GM19452 (cell line): ENCODE measurements at regions not wholly inside any gene's neighbourhood (a gene's known extent, or its start where the extent isn't known, plus 50 kb on each side); places are given as distances from the start of the nearest gene placed in this dataset.
"Not testable (repeated sequence)": the region's sequence is repeated elsewhere in the genome, so short reads cannot be mapped to it uniquely, and the experiment has no call there.

Experiments
- ATAC-seq: cut with Tn5 transposase; IDR thresholded peaks from one replicate; pipeline ENCODE4 v1.9.1; 2021; ENCODE audit not compliant: unreplicated experiment

DNA sequence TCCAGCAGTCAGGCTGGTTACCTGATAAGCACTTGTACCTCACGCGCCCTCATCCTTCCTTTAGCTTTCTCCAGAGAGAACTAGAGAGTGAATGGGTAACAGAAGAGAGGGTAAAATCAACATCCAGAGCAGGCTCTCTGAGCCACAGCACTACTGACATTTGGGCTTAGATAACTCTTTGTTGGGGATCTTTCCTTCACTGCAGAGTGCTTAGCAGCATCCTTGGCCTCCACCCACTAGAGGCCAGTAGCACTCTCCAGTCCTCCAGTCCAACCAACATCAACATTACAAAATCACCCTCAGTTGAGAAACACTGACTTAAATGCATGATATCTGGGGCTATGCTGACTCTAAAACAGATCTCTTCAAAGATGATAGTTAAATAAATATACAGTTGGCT is 220.7 kb downstream of the TACR3 start:
- ATAC-seq: no peak

DNA sequence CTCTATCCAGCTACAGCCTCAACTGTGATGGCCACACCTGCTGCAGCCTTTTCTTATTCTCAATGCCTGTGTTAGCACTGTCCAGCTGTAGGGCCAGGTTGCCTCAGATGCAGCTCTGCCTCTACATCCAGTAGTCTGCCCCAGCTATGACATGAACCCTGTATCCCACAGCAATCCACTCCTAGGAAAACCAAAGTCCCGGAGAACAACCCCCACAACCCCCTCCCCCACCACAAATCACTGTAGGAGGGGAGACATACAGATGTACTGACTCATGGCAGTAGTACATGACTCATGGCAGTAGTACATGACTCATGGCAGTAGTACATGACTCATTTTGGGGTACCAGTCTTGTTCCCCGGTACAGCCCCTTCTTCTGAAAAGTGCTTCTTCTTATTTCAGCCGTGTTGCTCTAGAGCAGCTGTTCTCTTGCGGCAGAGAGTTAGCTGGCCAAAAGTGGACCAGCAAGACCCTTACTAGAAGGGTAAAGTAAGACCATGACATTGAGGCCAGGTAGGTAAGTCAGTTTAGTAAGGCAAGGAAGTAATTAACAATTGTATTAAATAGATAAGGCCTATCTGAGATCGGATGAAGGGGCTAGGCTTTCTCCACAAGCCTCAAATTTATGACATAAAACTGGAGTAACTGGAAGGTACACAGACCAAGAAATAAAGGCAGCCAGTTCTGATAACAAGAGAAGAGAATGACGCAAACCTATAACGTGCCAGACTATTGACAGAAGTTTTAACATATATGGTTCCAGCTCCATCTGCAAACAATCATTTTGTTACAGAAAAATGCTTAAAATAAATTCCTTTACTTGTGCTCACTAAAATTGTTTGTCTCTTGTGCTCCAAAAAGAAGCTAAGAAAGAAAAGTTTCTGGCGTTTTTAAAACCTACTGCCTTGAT is 221.4 kb downstream of the TACR3 start:
- ATAC-seq: peak; percentile 85

DNA sequence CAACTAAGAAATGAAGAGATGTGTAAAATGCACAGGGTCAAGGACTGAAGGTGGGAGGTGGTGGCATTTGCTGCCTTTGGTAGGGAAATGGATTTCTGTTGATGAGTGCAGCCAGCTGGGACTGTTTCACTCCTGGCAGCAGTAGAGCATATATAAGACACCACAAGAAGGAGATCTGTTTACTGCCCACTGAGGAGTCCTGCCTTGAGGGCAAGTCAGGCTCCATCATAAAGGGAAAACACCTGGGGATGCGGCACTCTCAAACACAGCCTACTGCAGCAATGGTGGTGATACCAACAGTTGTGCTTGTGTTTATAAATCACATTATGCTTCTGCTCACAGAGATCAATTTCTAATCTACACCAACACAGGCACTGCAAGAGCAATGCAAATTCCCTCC is 222.1 kb downstream of the TACR3 start:
- peak; percentile 32 for ATAC-seq

DNA sequence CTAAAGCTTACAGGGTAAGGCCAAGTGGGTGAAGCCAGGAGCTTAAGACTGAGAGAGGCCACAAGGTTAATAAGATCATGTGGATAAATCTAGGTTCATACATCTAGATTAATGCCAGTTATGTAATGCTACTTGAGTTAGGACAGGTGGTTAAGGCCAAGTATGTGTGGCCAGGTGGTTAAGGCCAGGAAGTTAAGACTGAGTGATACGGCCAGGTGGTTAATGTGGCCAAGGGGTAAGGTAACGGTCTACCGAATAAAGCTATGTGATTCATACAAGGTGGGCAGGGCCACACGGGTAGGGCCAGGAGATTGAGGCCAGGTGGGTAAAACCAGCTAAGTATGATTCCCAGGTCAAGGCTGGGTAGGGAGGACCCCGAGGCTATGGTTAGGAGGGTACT is 223.0 kb downstream of the TACR3 start:
- ATAC-seq: no peak

DNA sequence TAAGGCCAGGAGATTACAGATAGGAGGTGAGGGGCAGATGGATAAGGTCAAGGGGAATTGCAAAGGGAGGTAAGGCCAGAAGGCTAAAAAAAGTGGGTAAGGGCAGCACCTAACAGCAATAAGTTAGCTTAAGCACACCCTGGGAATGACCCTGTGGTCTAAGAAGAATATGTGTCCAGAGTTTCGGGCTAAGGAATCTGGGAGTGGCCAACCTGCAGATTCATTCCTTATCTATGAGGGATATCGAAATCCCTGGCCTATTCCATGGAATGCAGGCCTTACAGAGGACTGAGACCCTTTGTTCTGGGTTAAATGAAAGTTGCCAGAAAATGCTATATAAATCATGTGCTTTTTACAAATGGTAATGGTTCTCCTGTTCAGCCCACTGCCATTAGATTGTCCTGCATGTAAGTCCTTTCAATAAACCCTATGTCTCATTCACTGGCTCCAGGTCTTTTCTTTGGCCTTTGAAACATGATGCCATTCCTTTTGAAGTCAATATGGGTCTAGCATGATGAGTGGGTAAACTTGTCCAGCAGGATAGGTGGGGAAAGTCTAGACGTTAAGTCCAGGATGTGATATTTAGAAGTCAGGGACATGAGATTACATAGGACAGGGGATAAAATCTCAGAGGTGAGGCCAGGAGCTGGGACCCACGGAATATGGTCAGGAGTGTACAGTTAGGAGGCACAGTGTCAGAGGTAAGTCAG is 226.2 kb downstream of the TACR3 start:
- ATAC-seq: no peak

DNA sequence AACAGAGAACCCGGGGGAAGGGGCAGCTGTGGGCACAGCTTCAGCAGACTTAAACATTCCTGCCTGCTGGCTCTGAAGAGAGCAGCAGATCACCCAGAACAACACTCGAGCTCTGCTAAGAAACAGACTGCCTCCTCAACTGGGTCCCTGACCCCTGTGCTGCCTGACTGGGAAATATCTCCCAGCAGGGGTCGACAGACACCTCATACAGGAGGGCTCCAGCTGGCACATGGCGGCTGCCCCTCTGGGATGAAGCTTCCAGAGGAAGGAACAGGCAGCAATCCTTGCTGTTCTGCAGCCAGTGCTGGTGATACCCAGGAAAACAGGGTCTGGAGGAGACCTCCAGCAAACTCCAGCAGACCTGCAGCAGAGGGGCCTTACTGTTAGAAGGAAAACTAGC is 234.5 kb downstream of the TACR3 start:
- ATAC-seq: not testable (repeated sequence)

DNA sequence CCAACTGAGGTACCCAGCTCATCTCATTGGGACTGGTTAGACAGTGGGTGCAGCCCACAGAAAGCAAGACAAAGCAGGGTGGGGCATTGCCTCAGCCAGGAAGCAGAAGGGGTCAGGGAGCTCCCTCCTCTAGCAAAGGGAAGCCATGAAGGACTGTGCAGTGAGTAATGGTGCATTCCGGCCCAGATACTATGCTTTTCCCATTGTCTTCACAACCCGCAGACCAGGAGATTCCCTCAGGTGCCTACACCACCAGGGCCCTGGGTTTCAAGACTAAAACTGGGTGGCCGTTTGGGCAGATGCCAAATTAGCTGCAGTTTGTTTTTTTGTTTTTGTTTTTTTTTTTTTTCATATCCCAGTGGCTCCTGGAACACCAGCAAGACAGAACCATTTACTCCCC is 235.3 kb downstream of the TACR3 start:
- no peak for ATAC-seq

DNA sequence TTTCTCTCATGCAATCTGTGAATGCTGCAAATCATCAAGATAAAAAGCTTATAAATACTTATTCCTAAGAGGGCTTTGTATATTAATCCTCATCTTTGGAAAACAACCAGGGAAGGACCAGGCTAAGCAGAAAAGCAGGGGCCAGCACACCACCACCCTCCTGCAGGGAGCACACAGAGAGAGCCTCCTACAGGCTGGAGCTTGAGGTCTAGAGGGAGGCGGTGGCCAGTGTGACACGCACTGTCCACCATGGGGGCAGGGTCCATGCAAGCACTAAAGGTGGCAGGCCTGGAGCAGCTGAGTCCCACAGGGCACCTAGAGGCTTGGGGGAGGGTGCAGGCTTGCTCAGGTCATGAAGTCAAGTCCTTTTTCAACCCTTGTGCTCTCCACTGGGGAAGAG is 236.9 kb downstream of the TACR3 start:
- ATAC-seq: no peak

DNA sequence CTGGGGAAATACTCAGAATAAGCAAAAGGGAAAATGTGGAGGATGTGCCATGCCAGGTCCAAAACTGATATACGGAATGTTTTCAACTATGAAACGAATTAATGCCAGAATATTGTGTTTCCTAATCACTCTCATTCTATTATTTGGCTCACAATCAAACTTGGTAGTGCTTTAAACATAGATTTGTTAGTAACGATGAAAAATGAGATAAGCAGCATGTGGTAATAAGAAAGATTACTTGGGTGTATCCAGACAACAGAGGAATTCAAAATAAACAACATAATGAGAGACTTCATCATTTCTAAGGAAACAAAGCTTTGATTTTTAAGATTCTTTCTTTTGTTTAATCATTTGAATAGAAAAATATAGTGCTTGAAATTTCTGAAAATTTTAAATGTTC is 237.3 kb downstream of the TACR3 start:
- ATAC-seq: no peak

DNA sequence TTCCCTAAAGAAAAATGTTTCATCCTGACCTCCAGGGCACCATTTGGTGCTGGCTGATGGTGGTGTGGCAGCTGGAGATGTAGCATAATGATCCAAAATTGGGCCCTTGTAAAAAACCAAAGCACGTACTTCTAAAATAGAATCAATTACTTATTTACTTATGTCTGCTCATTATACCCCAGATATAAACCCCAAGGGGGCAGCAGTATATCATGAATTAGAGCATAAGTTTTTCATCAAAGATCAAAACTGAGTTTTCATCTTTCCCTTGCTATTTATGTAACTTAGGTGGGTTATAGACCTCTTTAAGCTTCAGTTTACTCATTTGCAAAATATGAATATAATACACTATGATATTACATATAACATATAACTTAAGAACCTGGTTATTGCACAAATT is 241.1 kb downstream of the TACR3 start:
- ATAC-seq: no peak

DNA sequence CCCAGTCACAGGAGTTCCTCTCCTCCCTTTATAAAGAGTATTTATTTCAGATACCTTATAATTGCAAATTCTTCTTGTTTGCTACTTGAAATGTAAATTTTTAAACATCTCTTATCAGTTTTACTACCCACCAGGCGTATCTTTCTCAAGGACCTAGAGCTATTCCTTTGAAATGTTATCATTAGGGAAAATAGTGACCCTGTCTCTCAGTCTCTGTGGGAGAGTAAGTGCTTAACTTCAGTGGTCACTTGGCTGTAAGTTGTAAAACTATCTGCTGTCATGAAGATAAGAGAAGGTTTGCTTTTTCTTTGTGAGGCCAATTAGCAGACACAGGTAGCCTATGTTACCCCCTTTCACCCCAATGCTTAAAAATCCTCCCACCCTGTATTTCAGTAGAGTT is 241.6 kb downstream of the TACR3 start:
- no peak for ATAC-seq

DNA sequence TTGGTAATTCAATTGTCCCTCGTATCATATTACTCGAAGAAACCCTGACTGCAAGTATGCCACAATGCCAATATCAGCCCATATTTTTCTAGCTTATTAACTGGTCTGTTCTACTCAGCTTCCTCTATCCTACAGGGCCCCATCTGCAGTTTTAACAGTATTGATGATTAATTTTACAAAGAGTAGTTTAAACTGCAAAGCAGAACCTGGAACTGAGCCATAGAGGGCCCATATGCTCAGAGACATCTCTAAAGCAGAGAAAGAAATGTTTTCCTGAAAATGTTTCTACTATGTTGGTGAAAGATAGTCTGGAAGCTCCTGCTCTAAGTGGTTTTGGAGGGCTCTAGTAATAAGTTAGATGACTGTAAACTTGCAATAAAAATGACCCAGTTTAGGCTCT is 259.4 kb upstream of the CENPE start:
- ATAC-seq: no peak

DNA sequence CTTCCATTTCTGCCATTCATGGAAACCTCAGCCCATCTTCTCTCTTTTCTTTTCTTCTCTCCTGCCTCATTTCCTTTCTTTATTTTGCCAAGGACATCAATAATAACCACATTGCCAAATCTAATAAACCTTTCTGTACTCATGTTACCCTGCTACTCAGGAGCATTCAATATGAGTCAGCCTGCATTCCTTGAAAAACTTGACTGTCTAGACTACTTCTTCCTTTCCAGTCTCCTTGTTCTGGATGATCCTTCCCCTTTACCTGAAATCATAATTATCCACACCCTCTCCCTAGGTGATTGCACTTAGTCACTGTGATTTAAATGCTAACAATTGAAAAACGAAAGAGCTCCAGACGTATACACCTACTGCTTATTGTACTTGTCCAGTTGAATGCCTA is 253.2 kb upstream of the CENPE start:
- ATAC-seq: no peak

DNA sequence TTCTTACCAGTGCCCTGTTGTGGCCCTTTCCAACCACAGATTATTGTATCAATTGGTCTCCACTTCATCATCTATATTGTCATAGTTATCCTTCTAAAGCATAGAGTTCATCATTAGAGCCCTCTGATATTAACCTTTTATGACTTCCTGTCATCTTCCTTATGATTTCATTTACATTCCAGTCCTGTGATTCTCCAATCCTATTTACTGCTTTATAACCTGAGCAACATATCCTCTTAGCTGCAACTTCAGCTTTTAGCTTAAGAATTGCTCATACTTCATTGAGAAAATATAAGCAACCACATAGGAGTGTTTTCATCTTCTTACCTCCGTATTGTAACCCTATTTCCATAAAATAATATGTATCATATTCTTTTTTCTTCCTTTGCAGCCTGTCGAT is 252.6 kb upstream of the CENPE start:
- no peak for ATAC-seq

DNA sequence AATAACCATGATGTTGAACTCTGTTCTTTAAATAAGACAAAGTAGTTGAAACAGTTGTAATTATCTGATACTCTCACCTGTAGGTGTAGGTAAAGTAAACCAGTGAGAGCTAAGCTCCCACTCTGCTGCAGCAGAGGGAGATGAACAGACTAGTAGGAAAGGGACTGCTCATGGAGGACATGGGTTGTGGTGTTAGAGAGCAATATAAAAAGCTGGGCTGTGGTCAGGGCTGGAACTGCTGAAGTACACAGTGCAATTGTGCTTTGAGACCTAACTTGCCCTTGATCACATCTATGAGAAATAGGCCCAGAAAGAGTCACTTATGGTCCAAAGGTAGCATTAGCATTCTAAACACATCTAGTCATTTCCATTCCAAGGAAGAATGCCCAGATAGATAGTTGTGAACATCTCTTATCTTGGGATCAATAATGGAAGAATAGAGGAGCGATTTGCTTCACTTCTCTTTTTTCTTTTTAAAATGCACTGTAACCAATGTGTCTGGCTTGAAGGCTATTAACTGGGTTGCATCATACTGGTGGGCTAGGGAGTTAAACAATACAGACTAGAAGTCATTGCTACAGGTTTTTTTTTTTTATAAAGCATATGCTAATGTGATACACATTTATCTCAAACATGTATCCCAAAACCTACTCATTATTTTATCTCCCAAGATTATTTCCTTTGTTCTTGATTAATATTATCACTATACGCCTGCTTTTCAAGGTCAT is 251.3 kb upstream of the CENPE start:
- no peak for ATAC-seq

DNA sequence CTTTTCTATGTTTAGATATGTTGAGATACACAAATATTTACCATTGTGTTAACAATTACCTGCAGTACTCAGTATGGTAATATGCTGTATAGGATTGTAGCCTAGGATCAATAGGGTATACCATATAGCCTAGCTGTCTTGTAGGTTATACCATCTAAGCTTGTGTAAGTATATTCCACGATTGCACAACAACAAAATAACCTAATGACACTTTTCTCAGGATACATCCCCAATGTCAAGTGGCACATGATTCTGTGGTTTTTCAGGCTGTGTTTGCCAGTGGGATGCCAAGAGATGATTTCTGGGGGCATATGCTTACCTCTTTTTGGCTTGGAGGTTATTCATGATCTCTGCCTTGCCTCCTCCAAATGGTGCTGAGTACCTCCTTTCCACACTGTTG is 247.2 kb upstream of the CENPE start:
- no peak for ATAC-seq

DNA sequence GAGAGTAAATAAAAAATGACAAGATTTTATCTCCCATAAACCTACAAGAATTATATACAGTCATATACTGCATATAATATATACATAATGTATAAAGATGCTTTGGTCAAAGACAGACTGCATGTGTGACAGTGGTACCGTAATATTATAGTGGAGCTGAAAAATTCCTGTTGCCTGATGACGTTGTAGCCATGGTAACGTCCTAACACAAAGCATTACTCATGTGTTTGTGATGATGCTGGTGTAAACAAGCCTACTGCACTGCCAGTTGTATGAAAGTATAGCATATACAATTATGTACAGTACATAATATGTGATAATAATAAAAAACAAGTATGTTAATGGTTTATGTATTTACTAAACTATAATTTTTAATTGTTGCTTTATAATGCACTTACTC is 245.2 kb upstream of the CENPE start:
- ATAC-seq: no peak

DNA sequence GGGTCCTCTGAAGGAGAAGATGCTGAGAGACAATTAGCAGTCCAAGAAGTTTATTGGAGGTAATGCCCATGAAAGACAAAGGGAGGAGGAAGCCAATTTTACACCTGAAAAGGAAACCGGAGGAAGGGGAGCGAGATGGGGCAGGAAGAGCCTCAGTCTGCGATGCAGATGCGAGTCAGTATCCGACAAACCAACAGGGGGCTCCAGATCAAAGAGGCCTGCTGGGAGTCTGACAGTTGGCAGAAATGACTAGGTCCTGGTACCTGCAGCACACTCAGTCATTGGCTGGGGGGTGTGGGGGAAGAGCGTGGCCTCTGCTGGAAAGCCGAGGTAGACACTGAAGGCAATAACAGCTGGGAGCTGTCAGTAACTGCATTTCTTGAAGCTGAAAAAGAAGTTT is 231.1 kb upstream of the CENPE start:
- no peak for ATAC-seq

DNA sequence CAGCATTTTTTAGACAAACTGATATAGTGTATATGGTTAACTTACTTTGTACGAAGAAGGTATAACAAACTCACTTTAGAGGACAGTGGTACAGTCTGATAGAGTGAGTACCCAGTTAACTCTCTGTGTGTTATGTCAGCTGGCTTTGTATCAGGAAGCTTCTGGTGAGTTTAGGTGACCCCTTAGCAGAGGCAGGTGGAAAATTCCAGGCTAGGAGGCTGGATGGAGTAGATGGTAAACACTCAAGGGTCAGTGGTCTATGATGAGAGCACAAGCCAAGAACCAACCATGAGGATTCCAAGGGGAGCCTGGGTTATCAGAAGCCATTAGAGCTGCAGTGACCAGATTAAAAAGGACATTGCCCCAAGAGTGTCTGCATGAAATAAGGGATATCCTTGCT is 227.3 kb upstream of the CENPE start:
- no peak for ATAC-seq

DNA sequence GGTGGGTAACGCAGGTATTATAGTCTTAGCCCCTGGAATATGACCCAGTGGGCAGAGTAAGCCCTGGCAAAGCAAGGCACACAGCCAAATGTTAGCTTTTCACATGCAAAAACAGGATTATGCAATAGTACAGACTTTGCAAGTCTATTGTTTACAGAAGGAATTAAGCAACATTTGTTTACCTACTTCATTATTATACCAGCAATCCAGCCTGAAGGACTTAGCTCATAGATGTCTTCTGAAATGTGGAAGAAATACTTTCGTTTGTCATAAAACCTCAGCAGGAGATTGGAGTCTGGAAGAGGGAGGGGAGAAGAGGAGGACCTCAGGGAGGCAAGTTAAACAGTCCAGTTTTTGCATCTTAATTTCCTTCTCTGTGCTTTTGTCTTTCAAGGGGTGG is 226.7 kb upstream of the CENPE start:
- ATAC-seq: no peak

DNA sequence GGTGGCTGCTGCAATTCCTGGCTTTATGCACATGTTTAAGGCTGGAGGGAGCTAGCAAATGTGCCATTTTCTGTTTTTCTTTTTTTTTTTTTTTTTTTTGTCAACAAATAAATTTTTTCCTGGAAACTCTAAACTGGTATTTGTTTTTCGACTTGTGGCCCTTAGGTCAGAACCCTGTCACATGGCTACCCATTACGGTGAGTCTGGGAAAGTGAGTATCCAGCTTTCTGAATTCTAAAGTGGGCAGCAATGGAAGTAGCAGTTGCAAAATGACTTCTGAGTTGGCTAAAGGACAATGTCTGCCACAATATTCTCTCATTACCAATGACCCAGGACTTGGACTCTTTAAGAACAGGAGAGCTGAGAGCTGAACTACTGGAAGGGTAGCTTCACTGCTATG is 225.1 kb upstream of the CENPE start:
- no peak for ATAC-seq
